ENCODE measurements at regions not wholly inside any gene's neighbourhood (a gene's known extent, or its start where the extent isn't known, plus 50 kb on each side); places are given as distances from the start of the nearest gene placed in this dataset.
"Not testable (repeated sequence)": the region's sequence is repeated elsewhere in the genome, so short reads cannot be mapped to it uniquely, and the experiment has no call there.

GRCh38 chr18:79600141-79600540 is 79.5 kb upstream of the CTDP1 start:
- no peak for DNase-seq (ENCODE audit: low read depth)
- no peak for TF ChIP-seq CTCF (IDR thresholded peaks at IDR 0.05; ENCODE audit: insufficient read depth, low read depth, low read length, missing control alignments)
- no peak overlapping the region for H3K4me3 ChIP-seq (ENCODE audit: low read depth, low read length)

DNA sequence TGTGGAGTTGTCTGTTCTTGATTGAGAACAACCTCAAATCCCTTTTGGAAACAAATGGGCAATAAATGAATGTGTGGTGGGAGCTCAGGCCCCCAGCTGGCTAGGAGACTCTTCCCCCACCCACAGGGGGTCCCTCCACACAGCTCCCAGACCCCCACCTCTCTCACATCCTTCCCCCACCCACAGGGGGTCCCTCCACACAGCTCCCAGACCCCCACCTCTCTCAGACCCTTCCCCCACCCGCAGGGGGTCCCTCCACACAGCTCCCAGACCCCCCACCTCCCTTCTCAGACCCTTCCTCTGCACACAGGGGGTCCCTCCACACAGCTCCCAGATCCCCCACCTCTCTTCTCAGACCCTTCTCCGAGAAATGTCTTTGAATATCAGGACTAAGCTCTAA is 79.0 kb upstream of the CTDP1 start:
- DNase-seq (ENCODE audit: low read depth), result no peak
- no peak overlapping the region for H3K4me3 ChIP-seq (ENCODE audit: low read depth, low read length)
- TF ChIP-seq CTCF (IDR thresholded peaks at IDR 0.05; ENCODE audit: insufficient read depth, low read depth, low read length, missing control alignments), result no peak

DNA sequence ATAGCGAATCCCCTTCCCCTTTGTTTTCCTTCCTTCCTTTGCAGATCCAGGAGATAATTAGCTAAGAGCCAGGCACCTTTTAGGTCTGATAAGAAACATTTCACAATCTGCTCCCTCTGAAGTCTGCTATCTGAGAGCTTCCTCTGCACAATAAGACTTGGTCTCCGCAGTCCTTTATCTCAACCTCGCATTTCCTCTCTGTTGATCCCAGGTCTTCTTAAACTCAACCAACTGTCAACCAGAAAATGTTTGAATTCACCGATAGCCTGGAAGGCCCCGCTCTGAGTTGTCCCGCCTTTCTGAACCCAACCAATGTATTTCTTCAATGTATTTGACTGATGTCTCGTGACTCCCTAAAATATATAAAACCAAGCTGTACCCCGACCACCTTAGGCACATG is 78.4 kb upstream of the CTDP1 start:
- no peak for DNase-seq (ENCODE audit: low read depth)

DNA sequence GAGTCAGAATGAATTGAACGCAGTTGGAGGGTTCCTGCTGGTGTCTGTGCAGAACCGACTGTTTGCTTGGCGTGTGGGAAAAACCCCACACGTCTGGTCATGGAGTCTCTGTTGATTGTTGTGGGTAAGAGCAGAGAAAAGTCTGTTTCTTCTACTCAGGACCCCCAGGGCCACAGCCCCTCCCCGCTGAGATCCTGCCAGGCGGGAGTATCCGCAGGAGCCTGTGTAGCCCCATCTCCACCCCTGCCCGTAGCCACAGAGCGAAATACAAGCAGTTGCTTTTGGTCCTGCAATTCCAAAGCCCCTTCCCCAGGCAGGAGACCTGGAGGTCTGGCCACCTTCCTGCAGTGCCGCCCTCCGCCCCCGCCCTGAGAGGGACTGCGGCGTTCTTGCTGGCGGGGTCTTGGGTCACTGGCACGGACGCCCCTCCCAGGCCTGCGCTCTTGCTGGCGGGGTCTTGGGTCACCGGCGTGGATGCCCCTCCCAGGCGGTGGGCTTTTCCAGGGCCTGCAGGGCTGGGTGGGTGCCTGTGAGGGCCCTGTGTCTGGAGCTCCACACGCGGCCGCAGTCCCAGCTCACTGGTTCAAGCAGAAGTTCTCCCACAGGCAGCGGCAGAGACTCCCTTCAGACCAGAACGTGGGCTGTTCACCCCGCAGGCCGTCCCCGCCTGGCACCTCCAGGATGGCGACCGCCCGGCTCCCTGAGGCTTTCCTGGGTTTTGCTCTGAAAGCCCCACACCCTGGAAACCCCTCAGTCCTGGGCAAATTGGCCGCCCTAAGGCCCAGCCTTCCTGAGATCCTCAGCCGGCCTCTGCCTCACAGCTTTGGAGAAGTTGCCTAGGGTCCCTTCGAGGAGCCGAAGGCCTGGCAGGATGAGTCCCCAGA is 76.0 kb upstream of the CTDP1 start:
- DNase-seq (ENCODE audit: low read depth), result no peak
- TF ChIP-seq CTCF (IDR thresholded peaks at IDR 0.05; ENCODE audit: insufficient read depth, low read depth, low read length, missing control alignments), result no peak

More for the DNA sequence above, 78.4 kb upstream of the CTDP1 start:
- TF ChIP-seq CTCF (IDR thresholded peaks at IDR 0.05; ENCODE audit: insufficient read depth, low read depth, low read length, missing control alignments), result no peak
- H3K4me3 ChIP-seq (ENCODE audit: low read depth, low read length), result no peak overlapping the region

GRCh38 chr18:79604205-79604912 is 75.2 kb upstream of the CTDP1 start:
- no peak for TF ChIP-seq CTCF (IDR thresholded peaks at IDR 0.05; ENCODE audit: insufficient read depth, low read depth, low read length, missing control alignments)
- no peak for DNase-seq (ENCODE audit: low read depth)
- no peak overlapping the region for H3K4me3 ChIP-seq (ENCODE audit: low read depth, low read length)

More for the DNA sequence above, 76.0 kb upstream of the CTDP1 start:
- no peak overlapping the region for H3K4me3 ChIP-seq (ENCODE audit: low read depth, low read length)

GRCh38 chr18:79604913-79605880 is 74.4 kb upstream of the CTDP1 start:
- no peak for TF ChIP-seq CTCF (IDR thresholded peaks at IDR 0.05; ENCODE audit: insufficient read depth, low read depth, low read length, missing control alignments)
- H3K4me3 ChIP-seq (ENCODE audit: low read depth, low read length), result no peak overlapping the region
- no peak for DNase-seq (ENCODE audit: low read depth)

DNA sequence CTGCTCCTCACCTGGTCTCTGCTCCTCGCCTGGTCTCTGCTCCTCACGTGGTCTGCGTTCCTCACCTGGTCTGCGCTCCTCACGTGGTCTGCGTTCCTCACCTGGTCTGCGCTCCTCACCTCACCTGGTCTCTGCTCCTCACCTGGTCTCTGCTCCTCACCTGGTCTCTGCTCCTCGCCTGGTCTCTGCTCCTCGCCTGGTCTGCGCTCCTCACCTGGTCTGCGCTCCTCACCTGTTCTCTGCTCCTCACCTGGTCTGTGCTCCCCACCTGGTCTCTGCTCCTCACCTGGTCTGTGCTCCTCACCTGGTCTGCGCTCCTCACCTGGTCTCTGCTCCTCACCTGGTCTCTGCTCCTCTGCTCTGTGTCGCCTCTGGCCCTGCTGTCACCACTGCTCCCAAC is 73.5 kb upstream of the CTDP1 start:
- DNase-seq (ENCODE audit: low read depth); H3K4me3 ChIP-seq (ENCODE audit: low read depth, low read length): not testable (repeated sequence)
